Activated CD4-positive, CD25-positive, alpha-beta regulatory T cell (primary cell): ENCODE measurements at regions not wholly inside any gene's neighbourhood (a gene's known extent, or its start where the extent isn't known, plus 50 kb on each side); places are given as distances from the start of the nearest gene placed in this dataset.
"Not testable (repeated sequence)": the region's sequence is repeated elsewhere in the genome, so short reads cannot be mapped to it uniquely, and the experiment has no call there.

Experiments used
- DNase-seq, 4 experiments: peaks; one replicate each; lab custom pipeline; 2025; lab: John Stamatoyannopoulos, UW

GRCh38 chr6:27585316-27585715, 112.4 kb upstream of the ZNF184 start:
- not testable (repeated sequence) for DNase-seq

DNA sequence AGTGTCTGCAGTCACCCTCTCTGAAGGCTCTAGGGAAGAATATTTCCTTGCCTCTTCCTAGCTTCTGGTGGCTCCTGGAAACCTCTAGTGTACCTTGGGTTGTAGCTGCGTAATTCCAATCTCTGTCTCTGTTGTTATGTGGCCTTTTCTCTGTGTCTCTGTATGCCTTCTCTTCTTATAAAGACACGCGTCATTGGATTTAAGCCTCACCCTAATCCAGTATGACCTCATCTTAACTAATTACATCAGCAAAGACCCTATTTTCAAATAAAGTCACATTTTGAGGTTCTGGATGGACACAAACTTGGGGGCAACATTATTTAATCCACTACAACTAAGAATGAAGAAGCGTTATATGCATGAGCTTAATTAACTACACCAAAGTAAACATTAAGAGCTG, 111.4 kb upstream of the ZNF184 start:
- DNase-seq, result no peak

DNA sequence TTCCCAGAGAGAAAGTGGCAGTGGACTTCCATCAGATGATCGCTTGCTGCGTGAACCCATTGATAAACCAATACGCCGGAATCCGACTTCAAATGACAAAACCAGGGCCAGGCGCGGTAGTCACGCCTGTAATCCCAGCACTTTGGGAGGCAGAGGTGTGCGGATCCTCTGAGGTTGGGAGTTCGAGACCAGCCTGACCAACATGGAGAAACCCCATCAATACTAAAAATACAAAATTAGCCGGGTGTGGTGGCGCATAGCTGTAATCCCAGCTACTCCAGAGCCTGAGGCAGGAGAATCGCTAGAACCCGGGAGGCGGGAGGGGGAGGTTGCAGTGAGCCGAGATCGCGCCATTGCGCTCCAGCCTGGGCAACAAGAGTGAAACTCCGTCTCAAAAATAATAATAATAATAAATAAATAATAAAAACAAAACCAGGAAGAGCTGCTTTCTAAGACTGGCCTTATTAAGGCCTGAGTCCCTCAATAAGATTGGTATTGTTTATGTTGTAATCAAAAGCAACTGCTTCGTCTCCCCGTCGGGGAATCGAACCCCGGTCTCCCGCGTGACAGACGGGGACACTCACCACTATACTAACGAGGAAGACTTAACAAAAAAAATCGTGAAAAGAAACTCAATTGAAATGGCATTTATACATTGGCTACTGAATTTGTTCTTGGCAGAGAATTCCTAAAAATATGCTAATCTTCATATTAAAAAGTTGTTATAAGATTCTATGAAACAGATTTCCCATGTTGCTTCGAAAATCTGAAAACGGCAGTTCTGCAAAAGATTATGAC, 110.2 kb upstream of the ZNF184 start:
- DNase-seq, result peak in 1 of 4 experiments; percentile 17

DNA sequence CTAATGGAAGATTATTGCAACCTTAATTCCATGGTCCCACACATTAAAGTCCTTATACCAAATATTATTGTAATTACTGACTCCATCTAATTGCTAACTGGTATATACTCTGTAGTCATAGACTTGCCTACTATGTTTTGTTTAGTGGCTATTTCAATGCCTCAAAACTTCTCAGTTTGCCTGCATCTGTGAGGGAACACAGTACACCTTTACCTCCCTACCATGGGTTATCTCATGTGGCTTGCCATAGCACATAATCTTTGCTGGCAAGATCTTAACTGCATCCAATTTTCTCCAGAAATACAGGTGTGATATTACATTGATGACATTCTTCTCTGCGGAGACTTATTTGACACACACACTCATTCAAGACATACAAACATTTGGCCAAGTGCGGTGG, 107.1 kb upstream of the ZNF184 start:
- no peak for DNase-seq

DNA sequence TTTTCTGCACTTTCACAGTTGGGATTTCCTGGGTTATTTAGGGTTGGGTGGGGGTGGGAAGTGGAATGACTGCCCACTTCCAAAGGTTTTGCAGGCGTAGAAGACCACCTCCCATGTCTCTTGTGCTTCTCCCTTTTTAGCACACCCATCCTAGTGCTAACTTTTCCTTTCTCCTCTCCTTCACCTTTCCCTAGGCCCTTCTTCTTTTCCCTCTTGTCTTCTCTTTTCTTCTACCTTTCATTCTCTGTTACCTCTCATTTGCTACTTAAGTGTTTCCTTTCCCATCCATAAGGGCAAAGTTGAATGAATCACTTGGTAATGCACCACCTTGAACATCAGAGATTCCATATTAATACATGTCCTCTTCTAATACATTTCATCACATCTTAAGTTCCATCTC, 105.0 kb upstream of the ZNF184 start:
- DNase-seq, result no peak

DNA sequence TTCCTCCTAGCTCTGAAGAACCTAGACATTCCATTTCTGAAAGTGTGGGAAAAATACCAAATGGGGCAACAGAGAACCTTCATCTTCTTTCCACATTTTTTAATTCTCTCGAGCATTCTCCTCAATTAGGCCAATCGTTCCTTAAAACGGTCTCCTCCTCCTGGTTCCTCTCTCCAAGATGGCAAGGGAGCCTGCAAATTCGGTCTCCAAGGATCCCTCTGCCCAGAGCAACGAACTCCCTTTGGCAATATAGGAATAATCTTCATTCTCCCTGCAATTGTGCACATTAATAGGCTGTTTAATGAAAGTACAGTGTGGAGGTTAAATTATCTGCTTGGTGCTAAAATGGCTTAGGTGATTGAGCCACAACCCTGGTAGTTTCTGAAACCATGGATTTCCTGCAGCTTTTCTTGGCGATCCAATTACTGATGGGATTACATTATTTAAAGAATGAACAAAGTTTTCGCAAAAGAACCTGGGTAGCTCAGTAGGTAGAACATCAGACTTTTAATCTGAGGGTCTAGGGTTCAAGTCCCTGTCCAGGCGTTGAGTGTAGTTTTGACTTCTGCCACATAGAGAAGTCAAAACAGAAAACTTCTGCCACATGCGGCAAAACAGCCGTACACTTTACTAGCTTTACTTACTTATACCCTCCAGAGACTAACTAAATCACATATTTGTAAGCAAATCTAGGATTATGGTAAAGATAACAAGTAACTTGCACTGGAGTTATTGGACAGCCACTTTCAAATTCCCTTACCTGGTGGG, 102.9 kb upstream of the ZNF184 start:
- no peak for DNase-seq

- DNase-seq, result no peak
Measured at GRCh38 chr6:27568226-27568897, 95.5 kb upstream of the ZNF184 start.

GRCh38 chr6:27565839-27566779, 93.2 kb upstream of the ZNF184 start:
- no peak for DNase-seq

GRCh38 chr6:27562027-27562410, 89.1 kb upstream of the ZNF184 start:
- no peak for DNase-seq

DNA sequence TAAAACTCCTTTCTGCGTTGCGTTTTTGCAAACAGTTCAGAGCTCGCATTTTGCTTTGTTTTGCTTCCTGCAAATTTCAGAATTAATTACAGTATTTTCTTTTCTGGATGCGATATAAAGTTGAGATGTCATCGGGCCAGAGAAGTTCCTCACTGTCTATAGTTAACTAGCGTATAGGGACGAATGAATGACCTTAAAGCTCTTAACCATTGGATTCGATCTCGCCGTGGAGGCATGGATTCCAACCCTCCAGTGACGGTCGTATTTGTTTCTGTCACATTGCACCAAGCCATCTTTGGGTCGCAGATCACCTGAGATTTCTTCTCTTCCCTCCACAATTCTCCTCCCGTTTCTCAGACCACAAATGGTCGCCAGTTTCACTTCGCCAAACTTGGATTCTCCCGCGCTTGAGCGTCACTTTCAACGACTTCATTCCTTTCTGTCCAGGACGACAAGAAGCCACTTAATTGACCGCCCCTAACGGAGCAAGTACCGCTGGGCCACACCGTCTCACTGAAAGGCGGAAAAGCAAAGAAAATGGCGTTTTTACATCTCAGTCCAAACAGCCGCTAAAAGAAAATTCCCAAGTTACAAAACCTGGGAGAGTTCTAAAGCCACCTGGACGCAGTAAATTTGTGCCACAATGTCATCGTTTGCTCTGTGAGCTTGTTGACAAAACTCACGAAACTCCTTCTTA, 85.3 kb upstream of the ZNF184 start:
- no peak for DNase-seq

DNA sequence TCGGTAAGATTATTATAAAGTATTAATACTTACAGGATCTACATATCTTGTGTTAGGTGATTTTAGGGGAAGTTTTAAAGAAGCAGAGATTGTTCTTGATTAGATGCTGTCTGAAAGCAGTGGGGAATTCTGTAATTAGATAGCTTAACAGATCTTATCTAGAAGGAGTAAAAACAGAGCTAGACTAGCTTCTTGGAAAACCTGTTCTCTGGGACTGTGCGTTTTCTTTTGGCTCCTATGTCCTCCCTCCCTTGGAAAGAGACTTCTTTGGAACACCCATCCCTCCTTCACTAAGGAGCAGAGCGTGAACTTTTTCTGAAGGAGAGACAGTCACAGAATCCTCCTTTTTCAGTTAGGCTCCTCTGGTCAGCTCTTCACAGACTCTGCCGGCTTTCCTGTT, 83.5 kb upstream of the ZNF184 start:
- DNase-seq, result no peak

- no peak for DNase-seq
Measured at GRCh38 chr6:27553123-27553904, 80.4 kb upstream of the ZNF184 start.

DNA sequence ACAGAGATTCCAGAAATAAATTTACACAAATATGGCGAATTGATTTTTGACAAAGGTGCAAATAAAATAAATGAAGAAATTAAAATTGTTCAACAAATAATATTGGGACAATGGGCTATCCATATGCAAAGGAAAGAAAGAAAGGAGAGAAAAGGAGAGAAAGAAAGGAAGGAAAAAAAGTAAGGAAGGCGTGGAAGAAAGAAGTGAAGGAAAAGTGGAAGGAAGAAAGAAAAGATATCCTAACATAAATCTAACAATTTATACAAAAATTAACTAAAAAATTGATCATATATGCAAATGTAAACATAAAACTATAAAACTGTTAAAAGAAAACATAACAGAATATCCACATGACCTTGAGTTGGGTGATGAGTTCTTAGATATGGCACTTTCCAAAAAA, 78.7 kb upstream of the ZNF184 start:
- DNase-seq, result no peak

DNA sequence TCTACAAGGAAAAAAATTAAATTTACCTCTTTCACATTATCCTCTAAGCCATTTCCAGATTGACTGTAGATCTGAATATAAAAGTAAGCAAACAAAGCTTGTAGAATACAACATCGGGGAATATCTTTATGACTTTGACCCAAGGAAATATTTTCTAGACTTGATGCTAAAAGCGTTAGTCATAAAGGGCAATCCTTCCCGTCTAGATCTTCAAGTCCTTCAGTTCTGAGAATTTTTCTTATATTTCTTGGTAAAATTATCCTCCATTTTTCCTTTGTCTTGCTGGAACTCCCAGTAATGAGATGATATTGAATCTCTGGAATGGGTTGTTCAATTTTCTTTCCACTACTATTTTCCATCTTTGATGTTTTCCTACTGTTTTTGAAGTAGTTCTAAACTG, 77.8 kb upstream of the ZNF184 start:
- DNase-seq, result no peak

- not testable (repeated sequence) for DNase-seq
Measured at GRCh38 chr6:27549241-27549598, 76.3 kb upstream of the ZNF184 start.

DNA sequence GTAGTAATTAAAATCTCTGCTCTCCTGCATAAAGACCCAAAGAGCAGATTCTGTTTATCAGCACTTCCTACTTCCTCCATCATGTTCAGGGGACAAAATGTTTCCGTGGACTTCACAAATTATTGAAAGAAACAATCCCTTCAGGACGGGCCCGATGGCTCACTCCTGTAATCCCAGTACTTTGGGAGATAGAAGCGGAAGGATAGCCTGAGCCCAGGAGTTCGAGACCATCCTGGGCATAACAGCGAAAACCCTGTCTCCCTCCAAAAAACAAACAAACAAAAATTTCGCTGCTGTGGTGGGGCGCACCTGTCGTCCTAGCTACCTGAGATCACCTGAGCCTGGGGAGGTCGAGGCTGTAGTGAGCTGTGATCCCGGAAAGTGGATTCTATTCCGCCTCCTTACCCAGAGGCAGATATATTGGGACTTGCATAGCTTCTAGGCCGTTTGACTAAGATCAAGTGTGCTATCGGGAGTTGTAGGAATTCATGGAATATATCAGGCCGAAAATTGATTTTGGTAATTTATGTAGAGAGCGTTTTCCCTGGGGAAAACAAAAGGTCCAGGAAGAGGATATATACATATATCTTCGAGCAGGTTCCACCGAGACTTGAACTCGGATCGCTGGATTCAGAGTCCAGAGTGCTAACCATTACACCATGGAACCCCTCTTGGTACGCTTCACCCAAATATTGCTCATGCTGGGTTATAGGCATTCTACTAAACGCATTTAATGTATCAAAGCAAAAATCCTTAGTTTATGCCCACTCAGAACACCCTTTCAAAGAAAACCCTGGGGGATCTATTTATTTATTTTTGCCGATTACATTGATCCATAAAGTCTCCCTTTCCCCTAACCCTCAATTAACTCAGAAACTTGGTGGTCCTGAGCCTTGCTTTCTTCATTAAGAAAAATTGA, 74.5 kb upstream of the ZNF184 start:
- DNase-seq, result no peak

DNA sequence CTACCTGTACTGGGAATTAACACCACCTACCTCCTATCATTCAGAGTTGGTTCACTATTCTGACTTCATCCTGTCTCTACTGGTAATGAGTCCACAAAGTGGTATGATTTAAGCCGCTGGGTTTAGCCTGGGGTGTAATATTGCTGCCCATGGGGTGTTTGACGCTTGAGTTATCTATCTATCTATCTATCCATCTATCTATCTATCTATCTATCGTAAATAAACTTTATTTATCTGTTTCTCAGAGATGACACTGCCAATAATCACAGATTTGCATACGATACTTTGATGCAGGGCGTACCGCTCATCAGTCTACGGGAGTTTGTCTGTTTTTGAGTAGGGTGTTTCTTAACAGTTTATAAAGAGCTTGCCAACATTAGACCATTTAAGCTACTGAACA, 73.6 kb upstream of the ZNF184 start:
- DNase-seq, result no peak

DNA sequence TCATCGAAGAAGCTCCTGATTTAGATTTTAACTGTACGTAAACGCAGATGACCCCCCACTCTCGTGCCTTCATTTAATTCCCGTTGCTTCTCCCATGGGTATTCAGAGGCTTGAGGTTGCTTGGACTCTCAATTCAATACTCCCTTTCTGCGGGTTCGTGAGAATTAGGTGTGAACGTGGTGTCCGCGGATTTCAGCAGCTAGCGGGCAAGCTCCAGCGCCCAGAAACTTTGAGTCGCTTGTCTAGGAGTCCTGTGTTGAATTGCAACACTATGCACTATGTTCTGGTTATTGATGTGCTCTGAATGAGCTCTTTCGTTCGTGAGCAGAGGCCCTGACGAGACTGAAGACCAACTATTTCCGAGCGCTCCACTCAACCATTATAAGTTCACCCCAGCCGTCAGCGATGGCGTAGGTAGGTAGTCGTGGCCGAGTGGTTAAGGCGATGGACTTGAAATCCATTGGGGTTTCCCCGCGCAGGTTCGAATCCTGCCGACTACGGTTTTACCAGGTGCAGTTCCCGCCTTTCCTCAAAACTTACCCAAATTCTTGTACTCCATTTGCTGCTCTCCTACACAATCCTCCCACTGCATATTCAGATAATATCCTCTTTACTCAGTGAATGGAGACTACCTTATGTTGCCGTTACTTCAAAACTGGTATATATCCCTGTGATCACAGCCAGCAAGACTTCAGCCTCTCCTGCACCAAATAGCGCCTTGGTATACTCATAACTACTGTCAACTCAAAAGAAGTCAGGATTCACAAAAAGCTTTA, 72.6 kb upstream of the ZNF184 start:
- DNase-seq, result no peak
